ENCODE measurements at regions not wholly inside any gene's neighbourhood (a gene's known extent, or its start where the extent isn't known, plus 50 kb on each side); places are given as distances from the start of the nearest gene placed in this dataset.
"Not testable (repeated sequence)": the region's sequence is repeated elsewhere in the genome, so short reads cannot be mapped to it uniquely, and the experiment has no call there.

DNA sequence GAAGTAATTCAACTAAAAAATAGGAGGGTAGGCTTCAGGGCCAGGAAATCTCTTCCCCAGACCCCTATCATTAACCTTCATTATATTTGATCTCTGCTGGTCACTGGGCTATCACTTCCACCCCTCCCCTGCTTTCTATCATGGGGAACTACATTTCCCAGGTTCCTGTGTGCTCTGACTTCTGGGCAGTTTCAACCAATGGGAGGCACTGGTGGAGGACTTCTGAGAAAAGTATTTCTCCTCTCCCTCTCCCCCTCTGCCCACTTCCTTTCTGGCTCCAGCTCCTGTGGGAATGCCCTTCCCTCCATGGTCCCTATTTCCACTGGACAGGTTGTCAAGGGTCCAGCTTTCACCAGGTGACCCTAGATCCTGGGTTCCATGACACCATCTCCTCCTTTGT is 364.4 kb downstream of the C16orf95 start:
- Histone ChIP-seq H3K9ac (ENCODE audit: low read depth in 1 of 2, low read length in 2 of 2) (no peak overlapping the region), H3K9me3 (ENCODE audit: control insufficient read depth in 2 of 2, low read length in 2 of 2) (no peaks in the 10 kb centered on the region)

DNA sequence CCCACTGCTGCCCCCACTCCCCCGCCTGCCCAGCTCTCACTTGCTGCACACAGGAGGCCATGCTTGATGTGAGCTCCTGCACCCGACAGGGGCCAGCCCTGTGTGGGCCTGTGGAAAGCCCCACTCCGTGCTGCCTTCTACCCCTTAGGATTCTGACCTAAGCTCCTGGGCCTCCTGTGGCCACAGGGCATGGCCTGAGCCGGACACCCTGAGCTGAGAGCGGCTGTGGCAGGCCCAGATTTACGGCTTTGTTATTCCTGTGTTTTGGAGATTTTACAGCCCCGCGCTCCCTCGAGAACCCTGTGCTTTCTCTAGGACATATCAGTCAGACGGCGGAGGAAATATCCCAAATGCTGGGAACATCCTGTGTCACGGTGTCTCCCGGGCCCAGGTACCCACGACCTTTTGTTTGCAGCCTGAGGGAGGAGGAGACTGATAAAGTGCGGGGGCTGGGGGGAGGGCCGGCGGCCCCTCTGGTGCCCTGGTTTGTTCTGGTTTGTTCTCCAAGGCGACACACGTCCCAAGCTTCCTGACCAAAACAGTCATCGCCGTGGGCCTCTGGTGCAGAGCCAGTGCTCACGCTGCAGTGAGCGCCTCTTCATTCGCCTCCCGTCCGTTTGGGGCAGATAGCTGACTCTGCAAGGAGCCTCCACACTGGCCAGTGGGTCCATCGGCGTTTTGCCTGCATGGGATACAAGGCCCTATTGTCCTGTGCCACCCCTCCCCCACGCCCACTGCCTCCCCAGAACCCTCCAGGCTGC is 363.4 kb downstream of the C16orf95 start:
- Histone ChIP-seq H3K9me3 (ENCODE audit: control insufficient read depth in 2 of 2, low read length in 2 of 2) (no peaks in the 10 kb centered on the region), H3K9ac (ENCODE audit: low read depth in 1 of 2, low read length in 2 of 2) (no peak overlapping the region), H3K36me3 (ENCODE audit: control insufficient read depth in 2 of 2, insufficient read depth in 2 of 2, low read length in 2 of 2) (no peaks in the 10 kb centered on the region), H3K27ac (ENCODE audit: low read depth in 2 of 2, low read length in 2 of 2) (no peak overlapping the region), H3K4me3 (ENCODE audit: low read length in 2 of 2) (no peak overlapping the region), H3K27me3 (ENCODE audit: control insufficient read depth in 2 of 2, insufficient read depth in 2 of 2, low read length in 2 of 2) (no peaks in the 10 kb centered on the region), H3K4me1 (ENCODE audit: control insufficient read depth in 2 of 2, insufficient read depth in 2 of 2, low read length in 2 of 2) (no peaks in the 10 kb centered on the region)

More for the DNA sequence above, 364.4 kb downstream of the C16orf95 start:
- no peak overlapping the region for H3K27ac ChIP-seq (ENCODE audit: low read depth in 2 of 2, low read length in 2 of 2)
- H3K4me1 ChIP-seq (ENCODE audit: control insufficient read depth in 2 of 2, insufficient read depth in 2 of 2, low read length in 2 of 2): no peaks in the 10 kb centered on the region
- H3K36me3 ChIP-seq (ENCODE audit: control insufficient read depth in 2 of 2, insufficient read depth in 2 of 2, low read length in 2 of 2): no peaks in the 10 kb centered on the region
- H3K27me3 ChIP-seq (ENCODE audit: control insufficient read depth in 2 of 2, insufficient read depth in 2 of 2, low read length in 2 of 2): peaks cover 0 to under 1% of the 10 kb centered on the region in 2 donors
- no peak overlapping the region for H3K4me3 ChIP-seq (ENCODE audit: low read length in 2 of 2)

DNA sequence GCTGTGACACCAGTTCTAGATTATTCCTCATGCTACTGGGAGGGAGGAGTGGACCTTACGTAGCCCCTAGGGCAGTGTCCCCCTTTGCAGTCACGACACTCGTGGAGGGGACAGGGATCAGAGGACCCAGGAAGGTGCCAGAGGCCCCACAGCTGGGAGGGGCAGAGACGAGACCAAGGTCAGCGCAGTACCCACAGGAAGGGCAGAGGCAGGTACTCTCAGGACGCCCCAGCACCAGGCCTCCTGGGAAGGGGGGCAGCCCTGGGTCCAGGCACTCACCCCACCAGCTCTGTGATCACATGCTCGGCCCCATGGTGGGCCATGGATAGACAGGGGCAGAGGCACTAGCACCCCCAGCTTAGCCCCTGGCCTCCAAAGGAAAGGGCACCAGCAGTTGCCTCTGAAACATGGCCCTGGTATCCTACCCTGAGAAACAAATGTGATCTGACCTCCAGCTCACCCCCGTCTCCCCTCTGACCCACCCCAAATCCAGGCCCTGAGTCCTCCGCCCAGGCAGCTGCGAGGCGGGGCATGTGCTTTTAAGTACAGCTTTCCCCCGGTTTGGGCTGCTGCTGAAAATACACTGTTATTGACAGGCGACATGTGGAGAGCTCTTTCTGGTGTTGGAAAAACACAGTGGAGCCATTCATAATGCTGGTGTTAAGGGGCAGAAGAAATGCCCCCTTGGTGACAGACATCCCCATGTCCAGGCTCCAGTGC is 361.9 kb downstream of the C16orf95 start:
- H3K9me3 ChIP-seq (ENCODE audit: control insufficient read depth in 2 of 2, low read length in 2 of 2): no peaks in the 10 kb centered on the region
- H3K4me3 ChIP-seq (ENCODE audit: low read length in 2 of 2): no peak overlapping the region
- no peaks in the 10 kb centered on the region for H3K4me1 ChIP-seq (ENCODE audit: control insufficient read depth in 2 of 2, insufficient read depth in 2 of 2, low read length in 2 of 2)
- H3K27me3 ChIP-seq (ENCODE audit: control insufficient read depth in 2 of 2, insufficient read depth in 2 of 2, low read length in 2 of 2): no peaks in the 10 kb centered on the region
- H3K36me3 ChIP-seq (ENCODE audit: control insufficient read depth in 2 of 2, insufficient read depth in 2 of 2, low read length in 2 of 2): no peaks in the 10 kb centered on the region
- no peak overlapping the region for H3K9ac ChIP-seq (ENCODE audit: low read depth in 1 of 2, low read length in 2 of 2)
- no peak overlapping the region for H3K27ac ChIP-seq (ENCODE audit: low read depth in 2 of 2, low read length in 2 of 2)

DNA sequence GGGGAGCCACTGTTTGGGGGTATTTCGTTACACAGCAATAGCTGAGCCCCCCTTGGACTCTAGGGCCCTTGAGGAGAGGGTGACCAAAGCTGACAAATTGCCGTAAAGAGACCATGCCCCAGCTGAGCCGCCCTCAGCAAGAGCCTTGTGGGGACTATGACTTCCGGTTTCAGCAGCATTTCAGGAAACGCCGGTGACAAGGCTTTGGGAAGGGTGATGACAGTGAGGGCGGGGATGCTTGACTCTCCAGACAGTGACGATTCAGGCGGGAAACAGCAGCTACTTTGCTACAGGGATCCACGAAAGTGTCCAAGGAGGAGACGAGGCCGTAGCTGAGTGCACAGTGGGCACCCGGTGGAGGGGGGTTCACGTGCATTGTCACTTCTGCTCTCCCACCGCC is 360.8 kb downstream of the C16orf95 start:
- H3K9me3 ChIP-seq (ENCODE audit: control insufficient read depth in 2 of 2, low read length in 2 of 2): no peaks in the 10 kb centered on the region
- no peaks in the 10 kb centered on the region for H3K4me1 ChIP-seq (ENCODE audit: control insufficient read depth in 2 of 2, insufficient read depth in 2 of 2, low read length in 2 of 2)
- H3K4me3 ChIP-seq (ENCODE audit: low read length in 2 of 2): no peak overlapping the region
- no peaks in the 10 kb centered on the region for H3K27me3 ChIP-seq (ENCODE audit: control insufficient read depth in 2 of 2, insufficient read depth in 2 of 2, low read length in 2 of 2)
- H3K9ac ChIP-seq (ENCODE audit: low read depth in 1 of 2, low read length in 2 of 2): no peak overlapping the region
- no peaks in the 10 kb centered on the region for H3K36me3 ChIP-seq (ENCODE audit: control insufficient read depth in 2 of 2, insufficient read depth in 2 of 2, low read length in 2 of 2)
- H3K27ac ChIP-seq (ENCODE audit: low read depth in 2 of 2, low read length in 2 of 2): no peak overlapping the region

DNA sequence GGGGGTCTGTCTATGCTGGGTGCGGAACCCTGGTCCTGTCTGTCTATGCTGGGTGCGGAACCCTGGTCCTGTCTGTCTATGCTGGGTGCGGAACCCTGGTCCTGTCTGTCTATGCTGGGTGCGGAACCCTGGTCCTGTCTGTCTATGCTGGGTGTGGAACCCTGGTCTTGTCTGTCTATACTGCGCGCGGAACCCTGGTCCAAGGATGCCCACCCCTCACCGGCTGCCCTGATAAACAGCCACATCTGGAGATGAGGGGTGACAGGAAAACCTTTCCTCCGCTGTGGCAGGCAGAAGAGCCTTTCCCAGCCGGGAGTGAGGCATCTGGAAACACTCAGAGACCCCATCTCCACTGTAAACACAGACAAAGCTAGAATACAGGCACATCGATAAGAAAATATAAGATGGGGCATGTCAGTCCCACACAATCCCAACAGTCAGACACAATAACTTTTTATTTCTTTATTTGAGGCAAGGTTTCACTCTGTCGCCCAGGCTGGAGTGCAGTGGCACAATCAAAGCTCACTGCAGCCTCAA is 359.5 kb downstream of the C16orf95 start:
- H3K9me3 ChIP-seq (ENCODE audit: control insufficient read depth in 2 of 2, low read length in 2 of 2); H3K4me1 ChIP-seq (ENCODE audit: control insufficient read depth in 2 of 2, insufficient read depth in 2 of 2, low read length in 2 of 2); H3K27me3 ChIP-seq (ENCODE audit: control insufficient read depth in 2 of 2, insufficient read depth in 2 of 2, low read length in 2 of 2); H3K36me3 ChIP-seq (ENCODE audit: control insufficient read depth in 2 of 2, insufficient read depth in 2 of 2, low read length in 2 of 2); H3K9ac ChIP-seq (ENCODE audit: low read depth in 1 of 2, low read length in 2 of 2); H3K27ac ChIP-seq (ENCODE audit: low read depth in 2 of 2, low read length in 2 of 2); H3K4me3 ChIP-seq (ENCODE audit: low read length in 2 of 2): not testable (repeated sequence)

DNA sequence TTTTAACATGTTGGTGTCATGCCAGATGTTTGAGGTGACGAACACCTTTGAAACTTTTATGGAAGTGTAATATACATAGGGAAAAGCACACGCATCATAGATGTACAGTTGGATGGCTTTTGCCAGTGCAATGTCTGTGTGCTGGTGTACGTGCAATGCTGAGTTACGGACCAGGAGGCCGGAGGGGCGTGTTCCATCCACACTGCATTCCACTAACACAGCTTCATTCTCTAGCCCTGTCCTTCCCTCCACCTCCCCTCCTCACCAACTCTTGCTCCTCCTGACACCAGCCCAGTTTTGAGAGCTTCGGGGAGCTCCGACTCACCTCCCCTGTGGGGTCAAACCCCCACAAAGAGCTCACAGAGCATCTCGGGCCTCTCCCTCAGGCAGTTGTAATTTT is 358.8 kb downstream of the C16orf95 start:
- Histone ChIP-seq H3K27me3 (ENCODE audit: control insufficient read depth in 2 of 2, insufficient read depth in 2 of 2, low read length in 2 of 2) (no peaks in the 10 kb centered on the region), H3K4me1 (ENCODE audit: control insufficient read depth in 2 of 2, insufficient read depth in 2 of 2, low read length in 2 of 2) (no peaks in the 10 kb centered on the region)

DNA sequence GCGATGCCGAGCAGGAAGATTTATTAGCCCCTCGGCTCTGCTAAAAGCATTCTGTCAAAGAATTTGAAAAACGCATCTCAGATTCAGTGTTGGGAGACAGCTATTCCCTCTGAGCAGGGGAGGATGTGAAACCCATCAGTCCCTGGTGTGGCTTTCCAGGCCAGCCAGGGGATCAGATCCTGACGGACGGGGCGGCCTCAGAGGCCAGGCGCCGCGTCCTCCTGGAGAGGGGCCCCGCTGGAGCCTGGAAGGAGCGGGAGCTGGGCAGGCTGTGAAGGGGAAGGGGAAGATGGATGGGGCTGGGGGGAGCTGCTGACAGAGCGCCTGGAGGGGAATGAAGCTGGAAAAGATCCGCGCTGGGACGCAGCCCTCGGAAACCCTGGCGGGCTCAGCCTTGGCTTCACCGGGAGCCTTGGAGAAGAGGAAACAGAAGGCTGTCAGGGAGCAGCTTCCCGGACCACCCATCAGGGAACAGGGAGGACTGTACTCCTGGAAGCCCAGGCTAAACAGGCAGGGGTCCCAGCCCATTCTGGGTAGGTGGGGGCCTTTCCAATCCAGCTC is 358.0 kb downstream of the C16orf95 start:
- Histone ChIP-seq H3K9me3 (ENCODE audit: control insufficient read depth in 2 of 2, low read length in 2 of 2) (no peaks in the 10 kb centered on the region), H3K9ac (ENCODE audit: low read depth in 1 of 2, low read length in 2 of 2) (no peak overlapping the region), H3K4me1 (ENCODE audit: control insufficient read depth in 2 of 2, insufficient read depth in 2 of 2, low read length in 2 of 2) (no peaks in the 10 kb centered on the region), H3K27ac (ENCODE audit: low read depth in 2 of 2, low read length in 2 of 2) (no peak overlapping the region), H3K36me3 (ENCODE audit: control insufficient read depth in 2 of 2, insufficient read depth in 2 of 2, low read length in 2 of 2) (no peaks in the 10 kb centered on the region), H3K4me3 (ENCODE audit: low read length in 2 of 2) (no peak overlapping the region), H3K27me3 (ENCODE audit: control insufficient read depth in 2 of 2, insufficient read depth in 2 of 2, low read length in 2 of 2) (no peaks in the 10 kb centered on the region)

More for the DNA sequence above, 358.8 kb downstream of the C16orf95 start:
- Histone ChIP-seq H3K4me3 (ENCODE audit: low read length in 2 of 2) (no peak overlapping the region), H3K36me3 (ENCODE audit: control insufficient read depth in 2 of 2, insufficient read depth in 2 of 2, low read length in 2 of 2) (no peaks in the 10 kb centered on the region), H3K9ac (ENCODE audit: low read depth in 1 of 2, low read length in 2 of 2) (no peak overlapping the region), H3K9me3 (ENCODE audit: control insufficient read depth in 2 of 2, low read length in 2 of 2) (no peaks in the 10 kb centered on the region), H3K27ac (ENCODE audit: low read depth in 2 of 2, low read length in 2 of 2) (no peak overlapping the region)

DNA sequence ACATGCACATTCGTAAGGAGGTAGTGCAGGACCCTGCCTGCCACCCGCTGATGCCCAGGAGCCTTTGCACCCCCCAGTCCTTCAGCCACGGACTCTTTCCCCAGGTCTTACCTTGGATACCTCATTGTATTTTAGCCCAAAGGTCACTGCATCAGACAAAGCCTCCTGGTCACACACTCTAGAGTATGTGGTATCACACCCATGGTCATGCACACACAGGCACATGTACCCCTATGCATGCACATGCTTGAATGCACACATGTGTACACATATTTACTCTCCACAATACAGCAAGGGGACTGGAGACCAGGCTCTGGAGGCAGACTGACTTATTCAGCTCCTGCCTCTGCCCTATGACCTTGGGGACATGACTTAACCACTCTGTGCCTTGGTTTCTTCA is 357.5 kb downstream of the C16orf95 start:
- Histone ChIP-seq H3K4me3 (ENCODE audit: low read length in 2 of 2) (no peak overlapping the region), H3K36me3 (ENCODE audit: control insufficient read depth in 2 of 2, insufficient read depth in 2 of 2, low read length in 2 of 2) (no peaks in the 10 kb centered on the region), H3K9me3 (ENCODE audit: control insufficient read depth in 2 of 2, low read length in 2 of 2) (no peaks in the 10 kb centered on the region), H3K4me1 (ENCODE audit: control insufficient read depth in 2 of 2, insufficient read depth in 2 of 2, low read length in 2 of 2) (no peaks in the 10 kb centered on the region), H3K27me3 (ENCODE audit: control insufficient read depth in 2 of 2, insufficient read depth in 2 of 2, low read length in 2 of 2) (no peaks in the 10 kb centered on the region), H3K27ac (ENCODE audit: low read depth in 2 of 2, low read length in 2 of 2) (no peak overlapping the region), H3K9ac (ENCODE audit: low read depth in 1 of 2, low read length in 2 of 2) (no peak overlapping the region)

DNA sequence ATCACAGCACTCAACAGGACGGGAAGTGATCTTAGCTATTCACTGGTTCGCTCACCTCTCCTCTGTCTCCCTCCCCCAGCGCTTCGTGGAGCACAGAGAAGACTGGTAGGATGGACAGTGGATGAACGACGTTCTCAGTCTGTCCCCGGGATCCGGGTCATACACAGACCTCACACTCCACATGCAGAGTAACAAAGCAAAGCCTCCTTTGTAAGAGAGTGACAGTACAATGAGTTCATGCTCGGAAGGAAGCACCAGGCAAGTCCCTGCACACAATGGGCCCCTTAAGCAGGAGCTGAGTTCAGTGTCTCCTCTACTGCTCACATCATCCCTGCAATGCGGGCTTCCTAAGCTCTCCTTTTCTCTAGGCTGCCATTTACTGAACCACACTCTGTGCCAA is 356.9 kb downstream of the C16orf95 start:
- no peaks in the 10 kb centered on the region for H3K27me3 ChIP-seq (ENCODE audit: control insufficient read depth in 2 of 2, insufficient read depth in 2 of 2, low read length in 2 of 2)
- H3K36me3 ChIP-seq (ENCODE audit: control insufficient read depth in 2 of 2, insufficient read depth in 2 of 2, low read length in 2 of 2): no peaks in the 10 kb centered on the region
- H3K4me3 ChIP-seq (ENCODE audit: low read length in 2 of 2): no peak overlapping the region
- no peaks in the 10 kb centered on the region for H3K9me3 ChIP-seq (ENCODE audit: control insufficient read depth in 2 of 2, low read length in 2 of 2)
- H3K27ac ChIP-seq (ENCODE audit: low read depth in 2 of 2, low read length in 2 of 2): no peak overlapping the region
- no peaks in the 10 kb centered on the region for H3K4me1 ChIP-seq (ENCODE audit: control insufficient read depth in 2 of 2, insufficient read depth in 2 of 2, low read length in 2 of 2)
- H3K9ac ChIP-seq (ENCODE audit: low read depth in 1 of 2, low read length in 2 of 2): no peak overlapping the region

DNA sequence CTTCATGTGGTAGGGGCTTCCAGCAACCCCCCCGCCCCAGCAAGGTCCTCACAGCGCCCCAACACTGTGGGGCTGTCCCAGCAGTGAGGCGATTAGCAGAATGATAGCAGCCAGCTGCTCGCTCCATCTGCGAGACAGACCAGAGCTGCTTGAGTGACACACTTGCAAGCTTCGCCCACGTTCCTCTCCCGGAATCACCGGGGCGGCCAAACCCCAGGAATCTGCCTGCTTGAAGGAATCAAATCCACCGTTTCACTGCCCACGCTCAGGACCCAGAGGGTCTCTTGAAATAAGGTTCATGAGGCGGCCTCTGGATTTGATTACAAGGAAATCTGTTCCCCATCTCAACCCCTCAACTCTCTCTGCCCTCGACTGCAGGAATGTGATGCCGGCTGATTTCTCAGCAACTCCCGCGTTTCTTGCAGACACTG is 356.0 kb downstream of the C16orf95 start:
- H3K4me3 ChIP-seq (ENCODE audit: low read length in 2 of 2): no peak overlapping the region
- H3K27ac ChIP-seq (ENCODE audit: low read depth in 2 of 2, low read length in 2 of 2): no peak overlapping the region
- H3K9me3 ChIP-seq (ENCODE audit: control insufficient read depth in 2 of 2, low read length in 2 of 2): no peaks in the 10 kb centered on the region
- no peaks in the 10 kb centered on the region for H3K36me3 ChIP-seq (ENCODE audit: control insufficient read depth in 2 of 2, insufficient read depth in 2 of 2, low read length in 2 of 2)
- no peaks in the 10 kb centered on the region for H3K4me1 ChIP-seq (ENCODE audit: control insufficient read depth in 2 of 2, insufficient read depth in 2 of 2, low read length in 2 of 2)
- no peak overlapping the region for H3K9ac ChIP-seq (ENCODE audit: low read depth in 1 of 2, low read length in 2 of 2)
- H3K27me3 ChIP-seq (ENCODE audit: control insufficient read depth in 2 of 2, insufficient read depth in 2 of 2, low read length in 2 of 2): no peaks in the 10 kb centered on the region
